Stimulated activated CD8-positive, alpha-beta memory T cell treated with anti-CD3 and anti-CD28 coated beads, Interleukin-7, amount 100 ng/mL, for 24 hours (primary cell): ENCODE measurements at regions not wholly inside any gene's neighbourhood (a gene's known extent, or its start where the extent isn't known, plus 50 kb on each side); places are given as distances from the start of the nearest gene placed in this dataset.
A peak's percentile ranks its signal among the peaks of the same experiment; 100 is the strongest.
"Not testable (repeated sequence)": the region's sequence is repeated elsewhere in the genome, so short reads cannot be mapped to it uniquely, and the experiment has no call there.

ENCODE experiments used
- DNase-seq: peaks from one replicate; pipeline ENCODE4 v3.0.0-alpha.2; 2020; ENCODE audit warnings: low read depth

- DNase-seq, result no peak
These were observed 154.9 kb upstream of the CARMIL1 start for GRCh38 chr6:25124216-25124715.

DNA sequence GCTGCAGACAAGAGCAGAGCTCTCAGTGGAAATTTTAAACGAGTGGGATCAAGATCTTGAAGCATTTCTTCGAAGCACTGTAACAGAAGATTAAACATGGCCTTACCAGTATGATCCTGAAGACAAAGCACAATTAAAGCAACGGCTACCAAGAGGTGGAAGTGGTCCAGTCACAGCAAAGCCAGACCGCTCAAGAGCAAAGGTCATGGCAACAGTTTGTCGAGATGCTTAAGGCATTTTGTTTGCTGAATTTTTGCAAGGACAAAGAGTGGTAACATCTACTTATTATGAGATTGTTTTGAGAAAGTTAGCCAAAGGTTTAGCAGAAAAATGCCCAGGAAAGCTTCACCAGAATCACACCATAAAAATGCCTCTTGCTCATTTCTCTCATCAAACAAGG is 153.4 kb upstream of the CARMIL1 start:
- DNase-seq, result no peak

DNA sequence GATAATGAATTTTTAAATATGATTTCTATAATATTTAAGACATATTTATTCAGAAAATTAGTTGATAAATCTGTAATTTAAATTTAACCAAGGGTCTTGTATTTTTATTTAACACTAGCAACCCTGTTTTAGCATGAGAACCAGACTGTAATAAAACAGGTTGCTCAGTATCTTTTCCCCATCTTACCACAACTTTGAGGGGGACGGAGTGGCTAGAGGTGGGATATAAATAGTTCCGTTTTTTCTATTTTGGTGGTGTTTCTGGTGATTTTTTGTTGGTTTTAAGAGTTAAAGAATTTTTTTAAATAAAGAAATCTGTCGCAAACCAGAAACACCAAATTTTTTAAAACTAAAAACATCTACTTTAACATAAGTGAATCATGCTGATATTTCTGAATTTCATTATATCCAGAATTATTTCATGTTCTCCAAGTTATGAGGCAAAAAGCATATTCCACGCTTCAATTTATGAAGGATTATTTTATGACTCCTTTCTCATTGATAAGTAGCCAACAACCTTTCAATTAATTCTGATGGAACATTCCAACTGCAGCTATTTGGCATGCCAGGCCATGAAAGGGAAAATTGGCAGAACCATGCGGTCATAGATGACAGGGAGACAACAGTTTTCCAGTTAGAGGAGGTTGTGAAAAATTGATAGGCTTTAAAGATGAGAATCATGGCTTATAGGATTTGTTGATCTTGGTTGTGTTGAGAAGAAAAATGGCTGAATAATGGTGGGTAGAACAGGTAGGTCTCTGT is 151.9 kb upstream of the CARMIL1 start:
- DNase-seq, result no peak

DNA sequence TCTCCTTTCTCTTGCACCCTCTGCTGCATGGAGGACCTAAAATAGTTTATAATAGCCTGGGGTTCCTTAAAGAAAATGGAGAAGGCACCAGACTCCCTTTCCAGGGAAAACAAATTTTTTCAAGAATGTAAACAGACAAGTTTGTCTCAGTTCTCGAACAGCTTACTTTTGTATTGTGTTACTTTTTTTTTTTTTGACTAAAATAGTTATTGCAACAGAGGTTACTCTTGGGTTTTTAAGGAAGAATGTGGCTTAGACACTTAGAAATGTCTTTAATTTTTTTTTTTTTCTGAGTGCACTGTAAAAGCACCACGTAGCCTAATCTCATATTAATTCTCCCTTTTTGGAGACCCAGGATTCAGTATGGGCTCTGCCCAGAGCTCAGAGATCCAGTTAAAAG is 148.7 kb upstream of the CARMIL1 start:
- no peak for DNase-seq

GRCh38 chr6:25132934-25133333 is 146.2 kb upstream of the CARMIL1 start:
- no peak for DNase-seq

DNA sequence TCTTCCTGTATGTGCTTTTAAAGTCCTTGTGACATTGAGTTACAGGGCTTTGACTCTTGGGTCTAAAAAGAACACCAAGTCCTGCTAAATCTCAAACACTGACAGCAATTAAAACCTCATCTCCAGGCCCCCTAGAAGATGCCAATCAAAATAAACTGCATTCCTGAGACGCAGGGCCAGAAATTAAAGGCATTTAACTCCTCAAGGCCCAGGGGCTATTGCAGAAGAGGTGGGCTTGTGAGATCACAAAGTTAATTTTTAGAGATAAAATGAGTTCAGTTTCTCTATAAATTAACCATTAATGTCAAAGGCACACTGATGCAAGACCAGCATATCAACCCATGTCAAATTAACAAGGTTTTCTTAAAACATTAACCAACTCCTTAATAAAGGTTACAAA is 145.6 kb upstream of the CARMIL1 start:
- DNase-seq, result no peak

DNA sequence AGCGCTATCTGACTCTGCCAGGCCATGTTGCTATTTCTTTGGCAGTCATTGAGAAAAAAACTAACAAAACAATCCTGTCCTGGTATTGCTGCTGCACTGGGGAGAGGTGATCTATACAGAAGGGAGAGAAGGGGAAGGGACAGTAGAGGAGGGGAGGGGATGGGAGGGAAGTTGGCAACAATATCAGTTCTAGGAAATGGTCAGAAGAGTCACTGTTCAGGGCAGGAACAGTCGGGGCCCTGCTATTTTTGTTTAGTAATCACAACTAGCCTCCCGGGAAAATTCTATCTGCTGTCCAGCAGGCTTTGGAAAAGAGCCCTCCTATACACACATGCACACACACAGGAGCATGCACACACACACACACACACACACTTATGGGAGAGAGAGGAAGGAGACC is 142.3 kb upstream of the CARMIL1 start:
- DNase-seq, result no peak

DNA sequence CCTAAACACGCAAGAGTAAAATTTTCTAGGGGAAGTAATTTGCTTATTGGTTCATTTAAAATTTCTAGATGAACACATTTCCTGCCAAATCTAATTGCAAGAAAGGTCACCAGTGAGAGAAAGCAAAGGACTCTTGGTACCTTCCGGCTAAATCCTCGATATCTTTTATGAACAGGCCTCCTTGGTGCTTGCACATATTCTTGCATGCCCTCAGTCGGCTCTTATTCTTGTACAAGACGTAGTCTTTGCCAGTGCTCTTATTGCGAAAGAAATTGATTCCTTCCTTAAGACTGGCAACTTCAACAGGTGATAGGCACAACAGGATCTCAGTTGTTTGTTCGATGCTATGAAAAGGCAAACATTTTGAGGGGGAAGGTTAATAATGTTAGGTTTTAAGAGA is 141.7 kb upstream of the CARMIL1 start:
- no peak for DNase-seq

GRCh38 chr6:25137916-25138232 is 141.3 kb upstream of the CARMIL1 start:
- DNase-seq, result no peak

- DNase-seq, result peak; percentile 26
These were observed 140.8 kb upstream of the CARMIL1 start for GRCh38 chr6:25138233-25138933.

GRCh38 chr6:25138934-25139415 is 140.2 kb upstream of the CARMIL1 start:
- DNase-seq, result no peak

GRCh38 chr6:25139608-25140007 is 139.6 kb upstream of the CARMIL1 start:
- DNase-seq, result not testable (repeated sequence)

DNA sequence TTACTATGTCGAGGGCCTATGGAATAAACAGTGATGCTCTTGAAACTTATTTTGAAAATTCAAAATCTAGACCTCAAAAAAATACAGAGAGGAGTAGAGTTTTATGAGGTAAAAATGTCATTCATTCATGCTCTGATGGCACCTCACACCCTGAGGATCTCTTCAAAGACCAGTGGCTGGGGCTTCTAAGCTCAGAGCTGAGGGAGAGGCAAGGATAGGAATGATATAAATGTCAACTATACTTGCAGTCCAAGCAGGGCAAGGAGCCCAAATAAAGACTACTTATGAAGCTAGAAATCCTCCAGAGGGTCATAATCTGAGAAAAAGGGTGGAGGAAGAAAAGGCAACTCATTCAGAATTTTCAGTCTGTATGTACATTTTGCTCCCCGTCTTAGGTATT is 136.7 kb upstream of the CARMIL1 start:
- DNase-seq, result no peak

- DNase-seq, result no peak
These were observed 134.3 kb upstream of the CARMIL1 start for GRCh38 chr6:25144919-25145318.

- DNase-seq, result no peak
These were observed 132.0 kb upstream of the CARMIL1 start for GRCh38 chr6:25147223-25147622.

DNA sequence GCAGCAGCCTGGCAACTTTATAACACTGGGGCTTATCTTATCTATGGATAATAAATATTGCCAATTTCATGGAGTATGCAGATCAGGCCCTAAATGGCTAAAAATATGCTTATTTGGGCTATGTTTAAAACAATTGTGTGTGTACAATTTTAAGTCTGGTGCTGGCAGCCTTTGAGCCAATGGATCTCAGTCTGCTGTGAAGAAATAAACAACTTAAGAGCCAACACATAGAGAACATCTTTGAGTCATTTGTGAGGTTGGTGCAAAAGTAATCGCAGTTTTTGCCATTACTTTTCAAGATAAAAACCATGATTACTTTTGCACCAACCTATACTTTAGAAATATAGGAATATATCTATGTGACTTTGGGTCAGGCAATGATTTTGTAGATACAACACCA is 129.1 kb upstream of the CARMIL1 start:
- DNase-seq, result no peak

DNA sequence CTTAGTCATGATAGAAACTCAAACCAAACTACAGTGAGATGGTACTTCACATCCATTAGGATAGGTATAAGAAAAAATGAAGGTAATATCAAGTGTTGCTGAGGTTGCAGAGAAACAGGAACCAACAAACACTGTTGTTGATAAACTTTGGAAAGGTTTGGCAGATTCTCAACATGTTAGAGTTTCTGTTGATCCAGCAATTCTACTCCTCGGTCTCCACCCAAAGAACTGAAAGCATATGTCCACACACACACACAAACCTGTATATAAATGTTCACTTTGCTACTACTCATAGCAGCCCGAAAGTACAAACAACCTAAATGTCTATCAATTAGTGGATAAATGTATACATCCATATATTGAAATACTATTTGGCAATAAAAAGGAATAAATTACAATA is 128.3 kb upstream of the CARMIL1 start:
- no peak for DNase-seq

- no peak for DNase-seq
These were observed 126.1 kb upstream of the CARMIL1 start for GRCh38 chr6:25153079-25153478.

GRCh38 chr6:25154034-25154596 is 125.1 kb upstream of the CARMIL1 start:
- no peak for DNase-seq

DNA sequence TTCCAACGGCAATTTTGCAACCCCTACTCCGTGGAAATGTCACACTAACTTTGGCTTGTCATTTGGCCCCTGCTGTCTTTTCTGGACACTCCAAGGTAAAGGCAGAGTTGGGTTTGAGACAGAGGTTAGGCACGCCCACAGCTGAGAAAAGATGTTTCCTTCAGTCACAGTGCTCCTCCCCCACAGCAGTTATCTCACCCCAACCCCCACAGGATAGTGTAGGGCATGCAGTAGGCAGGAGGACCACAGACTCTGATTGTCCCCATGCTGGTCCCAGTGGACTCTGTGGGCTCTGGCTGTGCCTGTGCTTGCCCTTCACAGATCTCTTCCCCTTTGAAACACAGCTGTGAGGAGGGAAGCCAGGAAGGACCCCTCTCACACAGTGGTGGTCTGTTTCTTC is 124.0 kb upstream of the CARMIL1 start:
- DNase-seq, result no peak

- no peak for DNase-seq
These were observed 123.1 kb upstream of the CARMIL1 start for GRCh38 chr6:25156123-25156522.

DNA sequence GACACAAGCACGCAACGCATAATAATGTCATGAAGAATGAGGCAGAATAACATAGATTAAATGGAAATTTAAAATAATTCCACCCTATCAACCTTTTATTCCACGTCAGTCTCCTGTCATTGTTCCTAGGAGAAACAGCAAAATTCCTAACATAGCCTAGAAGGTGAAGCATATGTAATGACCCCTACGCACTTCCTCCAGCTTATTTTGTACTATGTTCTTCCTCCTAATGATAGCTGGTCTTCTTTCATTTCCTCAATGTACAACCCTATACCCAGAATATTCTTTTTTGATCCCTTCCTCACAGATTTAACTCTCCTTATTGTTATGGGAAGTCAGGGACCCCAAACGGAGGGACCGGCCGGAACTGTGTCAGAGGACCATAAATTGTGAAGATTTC is 122.0 kb upstream of the CARMIL1 start:
- no peak for DNase-seq

- DNase-seq, result no peak
These were observed 121.3 kb upstream of the CARMIL1 start for GRCh38 chr6:25157842-25158241.
